Gastroesophageal sphincter (tissue), 3 donors: ENCODE measurements at regions not wholly inside any gene's neighbourhood (a gene's known extent, or its start where the extent isn't known, plus 50 kb on each side); places are given as distances from the start of the nearest gene placed in this dataset.
"Not testable (repeated sequence)": the region's sequence is repeated elsewhere in the genome, so short reads cannot be mapped to it uniquely, and the experiment has no call there.

ENCODE experiments used
- EP300 ChIP-seq: sonication (generic); formaldehyde crosslinking; IDR thresholded peaks from one replicate; pipeline ENCODE4 v1.6.1; 2017; ENCODE audit warnings: antibody characterized with exemption, mild to moderate bottlenecking
- POLR2A ChIP-seq, 2 donors: fragments of 450-650 bp; IDR thresholded peaks; one replicate each; pipeline ENCODE4 v1.6.1; 2017; ENCODE audit warnings: antibody characterized with exemption in 2 of 2, mild to moderate bottlenecking in 2 of 2, moderate library complexity in 1 of 2
- POLR2AphosphoS5 ChIP-seq: sonication (generic); formaldehyde crosslinking; IDR thresholded peaks from one replicate; pipeline ENCODE4 v1.6.1; 2017; ENCODE audit warnings: antibody characterized with exemption
- TF ChIP-seq, protein P1 (sequence below), 4 experiments: fragments of 200-600 bp in 2 of 4; fragments of 450-650 bp in 2 of 4; sonication (generic) in 1 of 4; IDR thresholded peaks; one replicate each; pipeline ENCODE4 v1.5.1; 2017 to 2019; ENCODE audit warnings: antibody characterized with exemption in 4 of 4, mild to moderate bottlenecking in 2 of 4, moderate library complexity in 2 of 4

DNA sequence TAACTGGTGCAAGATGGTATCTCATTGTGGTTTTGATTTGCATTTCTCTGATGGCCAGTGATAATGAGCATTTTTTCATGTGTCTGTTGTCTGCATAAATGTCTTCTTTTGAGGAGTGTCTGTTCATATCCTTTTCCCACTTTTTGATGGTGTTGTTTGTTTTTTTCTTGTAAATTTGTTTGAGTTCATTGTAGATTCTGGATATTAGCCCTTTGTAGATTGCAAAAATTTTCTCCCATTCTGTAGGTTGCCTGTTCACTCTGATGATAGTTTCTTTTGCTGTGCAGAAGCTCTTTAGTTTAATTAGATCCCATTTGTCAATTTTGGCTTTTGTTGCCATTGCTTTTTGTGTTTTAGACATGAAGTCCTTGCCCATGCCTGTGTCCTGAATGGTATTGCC is 256.9 kb downstream of the FOXG1 start:
- TF ChIP-seq, protein P1, sequence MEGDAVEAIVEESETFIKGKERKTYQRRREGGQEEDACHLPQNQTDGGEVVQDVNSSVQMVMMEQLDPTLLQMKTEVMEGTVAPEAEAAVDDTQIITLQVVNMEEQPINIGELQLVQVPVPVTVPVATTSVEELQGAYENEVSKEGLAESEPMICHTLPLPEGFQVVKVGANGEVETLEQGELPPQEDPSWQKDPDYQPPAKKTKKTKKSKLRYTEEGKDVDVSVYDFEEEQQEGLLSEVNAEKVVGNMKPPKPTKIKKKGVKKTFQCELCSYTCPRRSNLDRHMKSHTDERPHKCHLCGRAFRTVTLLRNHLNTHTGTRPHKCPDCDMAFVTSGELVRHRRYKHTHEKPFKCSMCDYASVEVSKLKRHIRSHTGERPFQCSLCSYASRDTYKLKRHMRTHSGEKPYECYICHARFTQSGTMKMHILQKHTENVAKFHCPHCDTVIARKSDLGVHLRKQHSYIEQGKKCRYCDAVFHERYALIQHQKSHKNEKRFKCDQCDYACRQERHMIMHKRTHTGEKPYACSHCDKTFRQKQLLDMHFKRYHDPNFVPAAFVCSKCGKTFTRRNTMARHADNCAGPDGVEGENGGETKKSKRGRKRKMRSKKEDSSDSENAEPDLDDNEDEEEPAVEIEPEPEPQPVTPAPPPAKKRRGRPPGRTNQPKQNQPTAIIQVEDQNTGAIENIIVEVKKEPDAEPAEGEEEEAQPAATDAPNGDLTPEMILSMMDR (IDR thresholded peaks at IDR 0.05): not testable (repeated sequence)
- TF ChIP-seq POLR2AphosphoS5; EP300; POLR2A (IDR thresholded peaks at IDR 0.05): not testable (repeated sequence)
